Transverse colon (tissue), 4 donors: ENCODE measurements at regions not wholly inside any gene's neighbourhood (a gene's known extent, or its start where the extent isn't known, plus 50 kb on each side); places are given as distances from the start of the nearest gene placed in this dataset.

Source experiments
- CTCF ChIP-seq, 5 experiments: fragments of 200-600 bp in 3 of 5; fragments of 450-650 bp in 2 of 5; sonication (generic) in 3 of 5; IDR thresholded peaks; 1 replicate in 2 of 5; 2 replicates in 3 of 5; pipeline ENCODE4 v1.5.1; 2016 to 2017; ENCODE audit warnings: antibody characterized with exemption in 5 of 5, inconsistent platforms in 3 of 5, mild to moderate bottlenecking in 2 of 5, moderate library complexity in 1 of 5
- POLR2AphosphoS5 ChIP-seq, 3 donors: sonication (generic); formaldehyde crosslinking; IDR thresholded peaks; one replicate each; pipeline ENCODE4 v1.6.1; 2016; ENCODE audit warnings: antibody characterized with exemption in 3 of 3

- TF ChIP-seq CTCF (IDR thresholded peaks at IDR 0.05) (no peak), POLR2AphosphoS5 (IDR thresholded peaks at IDR 0.05) (no peak)
Measured at GRCh38 chr6:145483191-145483996, 251.9 kb downstream of the EPM2A start.
